ENCODE measurements at regions not wholly inside any gene's neighbourhood (a gene's known extent, or its start where the extent isn't known, plus 50 kb on each side); places are given as distances from the start of the nearest gene placed in this dataset.

GRCh38 chrX:113315927-113316326, 475.3 kb upstream of the AMOT start:
- intact Hi-C loops (cut with micrococcal nuclease) (no loop called here), in situ Hi-C loops (cut with MboI) (no loop called here)
- no peaks in the 10 kb centered on the region for H3K79me2 ChIP-seq (ENCODE audit: control insufficient read depth, insufficient read depth, low read length)
- no peaks in the 10 kb centered on the region for H3K9me1 ChIP-seq (ENCODE audit: control insufficient read depth, insufficient read depth, low read length)
- ChIA-PET POLR2A (no interaction called here), CTCF (ENCODE audit: low intra/inter-chr PET ratio) (no interaction called here)
- no TSS peak for BruUV-seq (replicated peaks)
- ATAC-seq (no peak), FAIRE-seq (no peak), DNase-seq (ENCODE audit: extremely low read depth in 1 of 4, low spot score in 3 of 4) (no peak)
- H3K4me2 ChIP-seq (ENCODE audit: insufficient read depth, low read length): no peak overlapping the region
- no peaks in the 10 kb centered on the region for H4K20me1 ChIP-seq (replicated peaks; ENCODE audit: control insufficient read depth, insufficient read depth, low read length)
- no peaks in the 10 kb centered on the region for H3K4me1 ChIP-seq (replicated peaks in 1 of 2; ENCODE audit: control insufficient read depth in 2 of 2, insufficient read depth in 2 of 2, low read length in 2 of 2)
- H2AFZ ChIP-seq (ENCODE audit: low read depth, low read length): no peak overlapping the region
- H3K27ac ChIP-seq (ENCODE audit: extremely low read depth, low read depth, low read length): no peak overlapping the region
- no peaks in the 10 kb centered on the region for H3K36me3 ChIP-seq (ENCODE audit: control insufficient read depth, insufficient read depth, low read length)
- no peak overlapping the region for H3K9ac ChIP-seq (ENCODE audit: insufficient read depth in 1 of 2, low read depth in 2 of 2, low read length in 2 of 2)
- 0% methylated on average over 2 of the region's 2 CpGs for WGBS (ENCODE audit: insufficient coverage, low coverage, missing lambda C conversion rate)
- no peaks in the 10 kb centered on the region for H3K9me3 ChIP-seq (replicated peaks; ENCODE audit: control insufficient read depth, insufficient read depth, low read depth, low read length)
- no peak overlapping the region for H3K4me3 ChIP-seq
- TF ChIP-seq RAD51 (IDR thresholded peaks at IDR 0.05; ENCODE audit: borderline replicate concordance, low read depth) (no peak), ZNF121 (CRISPR knock-in tag; conservative IDR thresholded peaks at IDR 0.05) (no peak), TAF1 (IDR thresholded peaks at IDR 0.05; ENCODE audit: control insufficient read depth, extremely low read depth, insufficient read depth, low read length, severe bottlenecking) (no peak), CCNT2 (IDR thresholded peaks at IDR 0.05; ENCODE audit: borderline replicate concordance, extremely low read depth, insufficient read length, low read depth, low read length) (no peak)
- H3K27me3 ChIP-seq (ENCODE audit: control insufficient read depth in 2 of 2, insufficient read depth in 2 of 2, low read length in 2 of 2): no peaks in the 10 kb centered on the region

GRCh38 chrX:113305496-113305895, 464.9 kb upstream of the AMOT start:
- no peak for TF ChIP-seq RBM22 (IDR thresholded peaks at IDR 0.05; ENCODE audit: low read depth, low read length, poor library complexity, severe bottlenecking)
- TF ChIP-seq NR4A1 (CRISPR knock-in tag; IDR thresholded peaks at IDR 0.05): no peak
- no peak for TF ChIP-seq NR4A1 (tag; IDR thresholded peaks at IDR 0.05)
- no peak for TF ChIP-seq E2F6 (IDR thresholded peaks at IDR 0.05; ENCODE audit: borderline replicate concordance in 1 of 2, extremely low read depth in 1 of 2, insufficient read depth in 1 of 2, insufficient read length in 1 of 2, low read depth in 1 of 2, low read length in 1 of 2, poor library complexity in 1 of 2, severe bottlenecking in 1 of 2)
- TF ChIP-seq RBM15 (IDR thresholded peaks at IDR 0.05; ENCODE audit: insufficient read depth, low read length): no peak
- no peak for TF ChIP-seq SUPT5H (IDR thresholded peaks at IDR 0.05)
- no peak for TF ChIP-seq ZNF79 (CRISPR knock-in tag; IDR thresholded peaks at IDR 0.05; ENCODE audit: low read depth)
- no peak for TF ChIP-seq POLR2G (IDR thresholded peaks at IDR 0.05; ENCODE audit: low read depth, low read length)
- no peak for TF ChIP-seq HDAC8 (tag; IDR thresholded peaks at IDR 0.05)
- TF ChIP-seq KHSRP (IDR thresholded peaks at IDR 0.05): no peak
- no peak for TF ChIP-seq HNRNPL (IDR thresholded peaks at IDR 0.05; ENCODE audit: low read depth, low read length)
- TF ChIP-seq KAT2B (IDR thresholded peaks at IDR 0.05; ENCODE audit: low read depth, low read length): no peak
- ATAC-seq (no peak), FAIRE-seq (no peak), DNase-seq (ENCODE audit: extremely low read depth in 1 of 4, low spot score in 3 of 4) (no peak)
- no peaks in the 10 kb centered on the region for H3K79me2 ChIP-seq (ENCODE audit: control insufficient read depth, insufficient read depth, low read length)
- H3K9me1 ChIP-seq (ENCODE audit: control insufficient read depth, insufficient read depth, low read length): no peaks in the 10 kb centered on the region
- H3K27me3 ChIP-seq (ENCODE audit: control insufficient read depth in 2 of 2, insufficient read depth in 2 of 2, low read length in 2 of 2): no peaks in the 10 kb centered on the region
- no peaks in the 10 kb centered on the region for H4K20me1 ChIP-seq (replicated peaks; ENCODE audit: control insufficient read depth, insufficient read depth, low read length)
- no peak overlapping the region for H3K4me2 ChIP-seq (ENCODE audit: insufficient read depth, low read length)
- no TSS peak for BruUV-seq (replicated peaks)
- H3K36me3 ChIP-seq (ENCODE audit: control insufficient read depth, insufficient read depth, low read length): no peaks in the 10 kb centered on the region
- CTCF ChIA-PET (ENCODE audit: low intra/inter-chr PET ratio): no interaction called here
- intact Hi-C loops (cut with micrococcal nuclease) (no loop called here), in situ Hi-C loops (cut with MboI) (no loop called here)
- POLR2A ChIA-PET: no interaction called here
- H3K4me3 ChIP-seq: no peak overlapping the region
- H3K27ac ChIP-seq (ENCODE audit: extremely low read depth, low read depth, low read length): no peak overlapping the region
- WGBS (ENCODE audit: insufficient coverage, low coverage, missing lambda C conversion rate): 0% methylated on average over 1 of the region's 1 CpG
- no peak overlapping the region for H2AFZ ChIP-seq (ENCODE audit: low read depth, low read length)
- H3K9ac ChIP-seq (ENCODE audit: insufficient read depth in 1 of 2, low read depth in 2 of 2, low read length in 2 of 2): no peak overlapping the region
- no peaks in the 10 kb centered on the region for H3K9me3 ChIP-seq (replicated peaks; ENCODE audit: control insufficient read depth, insufficient read depth, low read depth, low read length)
- no peaks in the 10 kb centered on the region for H3K4me1 ChIP-seq (replicated peaks in 1 of 2; ENCODE audit: control insufficient read depth in 2 of 2, insufficient read depth in 2 of 2, low read length in 2 of 2)

All from K562 (cell line).